ENCODE measurements at regions not wholly inside any gene's neighbourhood (a gene's known extent, or its start where the extent isn't known, plus 50 kb on each side); places are given as distances from the start of the nearest gene placed in this dataset.

DNA sequence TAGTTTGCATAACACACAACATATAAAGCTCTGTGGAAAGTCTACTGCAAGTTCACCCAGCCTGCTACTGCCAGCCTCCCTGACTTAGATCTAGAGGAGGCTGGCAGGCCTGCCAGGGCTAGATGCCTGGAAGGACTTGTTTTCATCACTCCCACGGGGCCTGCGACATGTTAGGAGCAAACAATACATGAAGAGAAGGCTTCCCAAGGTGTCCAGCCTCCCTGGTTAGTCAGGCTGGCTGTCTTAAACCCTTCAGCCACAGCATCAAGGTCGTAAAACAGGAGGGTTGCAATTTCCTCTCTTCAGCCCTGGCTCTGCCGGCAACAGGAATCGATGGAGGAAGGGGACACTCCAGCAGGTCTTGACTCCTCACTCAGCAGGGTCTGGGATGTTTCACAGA is 104.5 kb downstream of the NGF start:
- TF ChIP-seq, protein P1, sequence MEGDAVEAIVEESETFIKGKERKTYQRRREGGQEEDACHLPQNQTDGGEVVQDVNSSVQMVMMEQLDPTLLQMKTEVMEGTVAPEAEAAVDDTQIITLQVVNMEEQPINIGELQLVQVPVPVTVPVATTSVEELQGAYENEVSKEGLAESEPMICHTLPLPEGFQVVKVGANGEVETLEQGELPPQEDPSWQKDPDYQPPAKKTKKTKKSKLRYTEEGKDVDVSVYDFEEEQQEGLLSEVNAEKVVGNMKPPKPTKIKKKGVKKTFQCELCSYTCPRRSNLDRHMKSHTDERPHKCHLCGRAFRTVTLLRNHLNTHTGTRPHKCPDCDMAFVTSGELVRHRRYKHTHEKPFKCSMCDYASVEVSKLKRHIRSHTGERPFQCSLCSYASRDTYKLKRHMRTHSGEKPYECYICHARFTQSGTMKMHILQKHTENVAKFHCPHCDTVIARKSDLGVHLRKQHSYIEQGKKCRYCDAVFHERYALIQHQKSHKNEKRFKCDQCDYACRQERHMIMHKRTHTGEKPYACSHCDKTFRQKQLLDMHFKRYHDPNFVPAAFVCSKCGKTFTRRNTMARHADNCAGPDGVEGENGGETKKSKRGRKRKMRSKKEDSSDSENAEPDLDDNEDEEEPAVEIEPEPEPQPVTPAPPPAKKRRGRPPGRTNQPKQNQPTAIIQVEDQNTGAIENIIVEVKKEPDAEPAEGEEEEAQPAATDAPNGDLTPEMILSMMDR (IDR thresholded peaks at IDR 0.05; ENCODE audit: unreplicated experiment): no peak
- no peaks in the 10 kb centered on the region for H3K4me1 Mint-ChIP-seq (ENCODE audit: low read depth, unreplicated experiment)
- CTCF ChIA-PET: no interaction called here
- H3K36me3 Mint-ChIP-seq (ENCODE audit: insufficient read depth, unreplicated experiment): no peaks in the 10 kb centered on the region
- BruUV-seq (replicated peaks): no TSS peak
- no peaks in the 10 kb centered on the region for H3K27me3 Mint-ChIP-seq (ENCODE audit: unreplicated experiment)
- H3K27ac Mint-ChIP-seq (ENCODE audit: unreplicated experiment): no peak overlapping the region
- no peak for DNase-seq
- H3K9me3 Mint-ChIP-seq (ENCODE audit: low read depth, unreplicated experiment): no peaks in the 10 kb centered on the region
- intact Hi-C loops (cut with micrococcal nuclease; ENCODE audit: unreplicated experiment): no loop called here
- no peak overlapping the region for H3K4me3 Mint-ChIP-seq (ENCODE audit: low read depth, unreplicated experiment)

DNA sequence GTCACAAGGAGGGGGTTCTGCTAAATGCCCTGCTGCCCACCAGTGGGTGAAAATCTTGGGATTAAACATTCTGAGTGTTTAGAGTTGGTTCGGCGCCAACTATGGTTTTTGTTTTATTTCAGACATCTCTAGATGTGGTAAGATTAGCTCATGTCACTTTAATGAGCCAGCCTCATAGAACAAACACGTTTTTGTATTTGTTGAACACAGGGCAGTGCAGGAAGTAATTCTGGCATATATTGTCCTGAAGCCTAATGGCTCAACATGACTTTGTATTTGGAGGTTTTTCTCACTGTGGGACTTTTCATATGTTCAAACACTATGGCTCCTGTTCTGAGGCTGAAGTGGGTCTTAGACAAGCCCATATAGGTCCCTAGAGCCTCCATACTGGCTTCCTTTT is 107.8 kb downstream of the NGF start:
- CTCF ChIA-PET: no interaction called here
- DNase-seq: no peak
- Mint-ChIP-seq H3K9me3 (ENCODE audit: low read depth, unreplicated experiment) (no peaks in the 10 kb centered on the region), H3K4me3 (ENCODE audit: low read depth, unreplicated experiment) (no peak overlapping the region), H3K4me1 (ENCODE audit: low read depth, unreplicated experiment) (no peaks in the 10 kb centered on the region), H3K27ac (ENCODE audit: unreplicated experiment) (no peak overlapping the region), H3K27me3 (ENCODE audit: unreplicated experiment) (no peaks in the 10 kb centered on the region), H3K36me3 (ENCODE audit: insufficient read depth, unreplicated experiment) (no peaks in the 10 kb centered on the region)
- TF ChIP-seq, protein P1 (IDR thresholded peaks at IDR 0.05; ENCODE audit: unreplicated experiment): no peak
- no TSS peak for BruUV-seq (replicated peaks)
- intact Hi-C loops (cut with micrococcal nuclease; ENCODE audit: unreplicated experiment): no loop called here

DNA sequence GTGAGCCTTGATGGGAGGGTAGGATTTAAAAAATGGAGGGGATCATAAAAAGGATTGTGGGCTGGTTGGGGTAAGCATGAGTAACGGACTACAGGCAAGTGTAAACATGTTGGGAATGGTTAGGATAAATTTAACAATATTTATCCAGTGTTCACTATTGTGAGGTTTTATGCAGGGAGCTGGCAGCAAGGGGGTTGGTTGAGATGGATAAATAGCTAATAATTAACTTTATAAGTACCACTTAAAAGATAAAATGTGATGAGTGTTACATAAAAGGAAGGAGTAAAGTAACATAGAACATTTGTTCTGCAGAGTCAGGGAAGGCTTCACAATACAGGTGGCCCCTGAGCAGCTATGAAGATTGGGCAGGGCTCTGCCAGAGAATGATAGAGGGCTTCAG is 109.0 kb downstream of the NGF start:
- TF ChIP-seq, protein P1 (IDR thresholded peaks at IDR 0.05; ENCODE audit: unreplicated experiment): no peak
- H3K4me3 Mint-ChIP-seq (ENCODE audit: low read depth, unreplicated experiment): no peak overlapping the region
- no peaks in the 10 kb centered on the region for H3K4me1 Mint-ChIP-seq (ENCODE audit: low read depth, unreplicated experiment)
- H3K36me3 Mint-ChIP-seq (ENCODE audit: insufficient read depth, unreplicated experiment): no peaks in the 10 kb centered on the region
- H3K9me3 Mint-ChIP-seq (ENCODE audit: low read depth, unreplicated experiment): no peaks in the 10 kb centered on the region
- H3K27me3 Mint-ChIP-seq (ENCODE audit: unreplicated experiment): peaks cover 3% of the 10 kb centered on the region
- intact Hi-C loops (cut with micrococcal nuclease; ENCODE audit: unreplicated experiment): no loop called here
- CTCF ChIA-PET: no interaction called here
- no peak overlapping the region for H3K27ac Mint-ChIP-seq (ENCODE audit: unreplicated experiment)
- DNase-seq: no peak
- no TSS peak for BruUV-seq (replicated peaks)

DNA sequence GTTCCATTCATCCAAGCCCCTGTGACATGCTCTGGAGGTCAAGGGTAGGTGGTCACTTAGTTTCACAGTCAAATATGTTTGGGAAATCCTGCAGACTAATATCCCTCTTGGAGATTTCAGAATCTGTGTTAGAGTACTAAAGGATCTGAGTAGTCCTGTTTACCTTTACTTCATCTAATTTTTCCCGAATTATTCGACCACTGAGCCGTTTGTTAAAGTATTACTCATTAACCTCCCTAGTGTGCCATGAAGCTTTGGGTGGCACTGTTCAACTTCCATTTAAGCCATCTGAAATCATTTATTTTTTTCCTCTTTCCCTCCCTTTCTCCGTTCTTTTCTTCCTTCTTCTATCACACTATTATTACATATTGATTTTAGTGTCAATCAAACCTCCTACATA is 109.9 kb downstream of the NGF start:
- TF ChIP-seq, protein P1 (IDR thresholded peaks at IDR 0.05; ENCODE audit: unreplicated experiment): no peak
- Mint-ChIP-seq H3K4me3 (ENCODE audit: low read depth, unreplicated experiment) (no peak overlapping the region), H3K27ac (ENCODE audit: unreplicated experiment) (no peak overlapping the region), H3K27me3 (ENCODE audit: unreplicated experiment) (peaks cover 11% of the 10 kb centered on the region), H3K9me3 (ENCODE audit: low read depth, unreplicated experiment) (no peaks in the 10 kb centered on the region), H3K4me1 (ENCODE audit: low read depth, unreplicated experiment) (no peaks in the 10 kb centered on the region), H3K36me3 (ENCODE audit: insufficient read depth, unreplicated experiment) (no peaks in the 10 kb centered on the region)
- intact Hi-C loops (cut with micrococcal nuclease; ENCODE audit: unreplicated experiment): no loop called here
- DNase-seq: no peak
- CTCF ChIA-PET: no interaction called here
- BruUV-seq (replicated peaks): no TSS peak
